ENCODE measurements at regions not wholly inside any gene's neighbourhood (a gene's known extent, or its start where the extent isn't known, plus 50 kb on each side); places are given as distances from the start of the nearest gene placed in this dataset.

GRCh38 chrX:872090-872489 lies 241.5 kb downstream of the SHOX start (continued):
- TF ChIP-seq, protein P1, sequence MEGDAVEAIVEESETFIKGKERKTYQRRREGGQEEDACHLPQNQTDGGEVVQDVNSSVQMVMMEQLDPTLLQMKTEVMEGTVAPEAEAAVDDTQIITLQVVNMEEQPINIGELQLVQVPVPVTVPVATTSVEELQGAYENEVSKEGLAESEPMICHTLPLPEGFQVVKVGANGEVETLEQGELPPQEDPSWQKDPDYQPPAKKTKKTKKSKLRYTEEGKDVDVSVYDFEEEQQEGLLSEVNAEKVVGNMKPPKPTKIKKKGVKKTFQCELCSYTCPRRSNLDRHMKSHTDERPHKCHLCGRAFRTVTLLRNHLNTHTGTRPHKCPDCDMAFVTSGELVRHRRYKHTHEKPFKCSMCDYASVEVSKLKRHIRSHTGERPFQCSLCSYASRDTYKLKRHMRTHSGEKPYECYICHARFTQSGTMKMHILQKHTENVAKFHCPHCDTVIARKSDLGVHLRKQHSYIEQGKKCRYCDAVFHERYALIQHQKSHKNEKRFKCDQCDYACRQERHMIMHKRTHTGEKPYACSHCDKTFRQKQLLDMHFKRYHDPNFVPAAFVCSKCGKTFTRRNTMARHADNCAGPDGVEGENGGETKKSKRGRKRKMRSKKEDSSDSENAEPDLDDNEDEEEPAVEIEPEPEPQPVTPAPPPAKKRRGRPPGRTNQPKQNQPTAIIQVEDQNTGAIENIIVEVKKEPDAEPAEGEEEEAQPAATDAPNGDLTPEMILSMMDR (conservative IDR thresholded peaks at IDR 0.05; ENCODE audit: low read depth in 2 of 2) = no peak
- TF ChIP-seq JUNB (IDR thresholded peaks at IDR 0.05; ENCODE audit: unreplicated experiment) (no peak), ZNF114 (CRISPR knock-in tag; IDR thresholded peaks at IDR 0.05) (no peak)

- ATAC-seq (no peak), DNase-seq (ENCODE audit: low spot score) (no peak)
- no peak overlapping the region for H3K4me2 ChIP-seq
- peaks cover 41% of the 10 kb centered on the region for H3K36me3 Mint-ChIP-seq (ENCODE audit: low read depth)
- H3K27me3 Mint-ChIP-seq (ENCODE audit: insufficient read depth, low read depth, poor library complexity) = peaks cover 2% of the 10 kb centered on the region
- no peaks in the 10 kb centered on the region for H3K36me3 ChIP-seq (ENCODE audit: insufficient read depth)
- H3K9me2 ChIP-seq (ENCODE audit: insufficient read depth) = no peaks in the 10 kb centered on the region
- H3K4me1 ChIP-seq (ENCODE audit: insufficient read depth) = peaks cover 5% of the 10 kb centered on the region; the same call in 1 of the 2 replicates
- no peaks in the 10 kb centered on the region for H3K79me2 ChIP-seq (replicated peaks; ENCODE audit: insufficient read depth)
- no peak overlapping the region for H3K4me3 ChIP-seq
- H3K4me1 Mint-ChIP-seq = no peaks in the 10 kb centered on the region
- no peak overlapping the region for H3K27ac ChIP-seq (ENCODE audit: low read depth)
- no peaks in the 10 kb centered on the region for H3K27me3 ChIP-seq (ENCODE audit: insufficient read depth)
- no peak overlapping the region for H2AFZ ChIP-seq
- H4K20me1 ChIP-seq (replicated peaks; ENCODE audit: insufficient read depth) = no peaks in the 10 kb centered on the region
- no peak overlapping the region for H3K27ac Mint-ChIP-seq
- peaks cover 86% of the 10 kb centered on the region for H3K9me3 Mint-ChIP-seq
- H3K4me3 Mint-ChIP-seq = no peak overlapping the region
- H3F3A ChIP-seq (replicated peaks; ENCODE audit: low read depth) = peaks cover 7% of the 10 kb centered on the region
- no peak for TF ChIP-seq JUNB (IDR thresholded peaks at IDR 0.05; ENCODE audit: unreplicated experiment)
- TF ChIP-seq, protein P1 (conservative IDR thresholded peaks at IDR 0.05; ENCODE audit: low read depth in 2 of 2) = no peak
- TF ChIP-seq ZNF462 (CRISPR knock-in tag; IDR thresholded peaks at IDR 0.05) = no peak
- TF ChIP-seq NANOG (IDR thresholded peaks at IDR 0.05; ENCODE audit: borderline replicate concordance) = no peak
- no peak for TF ChIP-seq EZH2 (IDR thresholded peaks at IDR 0.05; ENCODE audit: low read depth, unreplicated experiment)
- TF ChIP-seq, protein P2, sequence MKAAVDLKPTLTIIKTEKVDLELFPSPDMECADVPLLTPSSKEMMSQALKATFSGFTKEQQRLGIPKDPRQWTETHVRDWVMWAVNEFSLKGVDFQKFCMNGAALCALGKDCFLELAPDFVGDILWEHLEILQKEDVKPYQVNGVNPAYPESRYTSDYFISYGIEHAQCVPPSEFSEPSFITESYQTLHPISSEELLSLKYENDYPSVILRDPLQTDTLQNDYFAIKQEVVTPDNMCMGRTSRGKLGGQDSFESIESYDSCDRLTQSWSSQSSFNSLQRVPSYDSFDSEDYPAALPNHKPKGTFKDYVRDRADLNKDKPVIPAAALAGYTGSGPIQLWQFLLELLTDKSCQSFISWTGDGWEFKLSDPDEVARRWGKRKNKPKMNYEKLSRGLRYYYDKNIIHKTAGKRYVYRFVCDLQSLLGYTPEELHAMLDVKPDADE (IDR thresholded peaks at IDR 0.05) = no peak
- no peak for TF ChIP-seq ZNF114 (CRISPR knock-in tag; IDR thresholded peaks at IDR 0.05)
- no peak for TF ChIP-seq STAT1 (IDR thresholded peaks at IDR 0.05; ENCODE audit: unreplicated experiment)
- TF ChIP-seq CREB1 (CRISPR knock-in tag; IDR thresholded peaks at IDR 0.05; ENCODE audit: low read depth) = no peak
- no peak for TF ChIP-seq EZH2phosphoT487 (IDR thresholded peaks at IDR 0.05; ENCODE audit: unreplicated experiment)
These were observed 241.0 kb downstream of the SHOX start for GRCh38 chrX:871626-872025.

All from GM23338 (cell line).